ENCODE measurements at regions not wholly inside any gene's neighbourhood (a gene's known extent, or its start where the extent isn't known, plus 50 kb on each side); places are given as distances from the start of the nearest gene placed in this dataset.

DNA sequence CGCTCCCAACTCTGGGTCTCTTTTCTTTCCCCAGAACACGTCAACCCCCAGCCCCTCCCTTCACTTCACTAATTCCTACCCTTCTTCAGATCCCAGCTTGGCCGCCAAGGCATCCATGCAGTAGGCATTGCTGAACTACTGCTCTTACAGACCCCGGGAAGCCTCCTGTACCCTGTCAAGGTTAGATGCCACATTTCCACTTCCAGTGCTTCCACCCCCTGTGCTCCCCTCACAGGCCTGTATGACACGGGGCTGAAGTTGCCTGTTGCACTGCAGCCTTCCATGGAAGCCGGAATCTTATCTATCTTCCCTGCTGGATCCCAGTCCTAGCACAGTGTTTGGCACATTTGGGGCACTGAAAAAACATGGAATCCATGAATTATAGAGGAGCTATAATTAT, 99.0 kb upstream of the SOD1 start:
- Mint-ChIP-seq H3K27me3 (ENCODE audit: low read depth) (peaks cover 29% of the 10 kb centered on the region), H3K36me3 (ENCODE audit: insufficient read depth in 1 of 3, low read depth in 3 of 3) (peaks cover 0 to 8% (median 0%) of the 10 kb centered on the region in 3 experiments; a peak in 2 of 7 replicates), H3K9me3 (no peaks in the 10 kb centered on the region; a peak in 1 of 5 replicates), H3K4me1 (peaks cover 41 to 46% of the 10 kb centered on the region in 2 experiments), H3K4me3 (peak overlapping the region; percentile 84 to 89), H3K27ac (peak overlapping the region in 1 of 3 experiments; percentile 41; a peak in 2 of 7 replicates)
- H2BK120ac ChIP-seq (ENCODE audit: low read depth, low read length, poor library complexity, severe bottlenecking), result no peak overlapping the region
- no peak overlapping the region for H2AK5ac ChIP-seq (ENCODE audit: insufficient read length, low read length)
- H3K79me2 ChIP-seq (ENCODE audit: insufficient read depth, low read length), result no peaks in the 10 kb centered on the region
- no peaks in the 10 kb centered on the region; the same call in 1 of the 2 replicates for H3K27me3 ChIP-seq (ENCODE audit: insufficient read depth, low read length)
- H3K4me1 ChIP-seq (ENCODE audit: insufficient read depth, low read length), result peaks cover 3% of the 10 kb centered on the region; the same call in 1 of the 2 replicates
- peaks cover 14% of the 10 kb centered on the region for H3K23me2 ChIP-seq (ENCODE audit: insufficient read length, low read depth, low read length, poor library complexity, severe bottlenecking)
- TF ChIP-seq, protein P1, sequence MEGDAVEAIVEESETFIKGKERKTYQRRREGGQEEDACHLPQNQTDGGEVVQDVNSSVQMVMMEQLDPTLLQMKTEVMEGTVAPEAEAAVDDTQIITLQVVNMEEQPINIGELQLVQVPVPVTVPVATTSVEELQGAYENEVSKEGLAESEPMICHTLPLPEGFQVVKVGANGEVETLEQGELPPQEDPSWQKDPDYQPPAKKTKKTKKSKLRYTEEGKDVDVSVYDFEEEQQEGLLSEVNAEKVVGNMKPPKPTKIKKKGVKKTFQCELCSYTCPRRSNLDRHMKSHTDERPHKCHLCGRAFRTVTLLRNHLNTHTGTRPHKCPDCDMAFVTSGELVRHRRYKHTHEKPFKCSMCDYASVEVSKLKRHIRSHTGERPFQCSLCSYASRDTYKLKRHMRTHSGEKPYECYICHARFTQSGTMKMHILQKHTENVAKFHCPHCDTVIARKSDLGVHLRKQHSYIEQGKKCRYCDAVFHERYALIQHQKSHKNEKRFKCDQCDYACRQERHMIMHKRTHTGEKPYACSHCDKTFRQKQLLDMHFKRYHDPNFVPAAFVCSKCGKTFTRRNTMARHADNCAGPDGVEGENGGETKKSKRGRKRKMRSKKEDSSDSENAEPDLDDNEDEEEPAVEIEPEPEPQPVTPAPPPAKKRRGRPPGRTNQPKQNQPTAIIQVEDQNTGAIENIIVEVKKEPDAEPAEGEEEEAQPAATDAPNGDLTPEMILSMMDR (conservative IDR thresholded peaks at IDR 0.05), result no peak
- no peaks in the 10 kb centered on the region for H4K20me1 ChIP-seq (ENCODE audit: control insufficient read depth, insufficient read depth, insufficient read length)
- no peak overlapping the region for H3T11ph ChIP-seq (ENCODE audit: low read length)
- peak overlapping the region; percentile 89 for H3K4me2 ChIP-seq (ENCODE audit: insufficient read depth, insufficient read length, low read length)
- no peak overlapping the region for H2BK20ac ChIP-seq (ENCODE audit: low read depth, low read length, poor library complexity, severe bottlenecking)
- peak overlapping the region; percentile 18 for H4K8ac ChIP-seq (replicated peaks; ENCODE audit: insufficient read length, low read depth, low read length)
- H3K18ac ChIP-seq (ENCODE audit: insufficient read length, low read depth, low read length), result peak overlapping the region; percentile 89
- H3K4ac ChIP-seq (ENCODE audit: low read depth, low read length), result no peak overlapping the region; the same call in 1 of the 2 replicates
- no peak overlapping the region for H3K23ac ChIP-seq (ENCODE audit: insufficient read length, low read depth, low read length)
- WGBS (ENCODE audit: extremely low coverage, insufficient read length, low lambda C conversion rate), result no CpG with 5 or more reads among the region's 6 CpGs
- peak overlapping the region; percentile 92 for H3K14ac ChIP-seq (ENCODE audit: insufficient read depth, low read length)
- no peak overlapping the region for H2AFZ ChIP-seq (ENCODE audit: low read length)
- H4K5ac ChIP-seq (ENCODE audit: insufficient read length, low read depth, low read length), result no peak overlapping the region
- no peak overlapping the region for H4K91ac ChIP-seq (ENCODE audit: insufficient read length, low read depth, low read length)
- H3K27ac ChIP-seq (ENCODE audit: insufficient read length, low read depth, low read length), result no peak overlapping the region
- H3K9me3 ChIP-seq (ENCODE audit: control insufficient read depth, low read depth, low read length), result no peaks in the 10 kb centered on the region
- no peak for DNase-seq
- H3K79me1 ChIP-seq (ENCODE audit: insufficient read depth, low read depth, low read length, poor library complexity, severe bottlenecking), result no peaks in the 10 kb centered on the region
- H3K9ac ChIP-seq (ENCODE audit: extremely low read depth, insufficient read length, low read length), result peak overlapping the region; percentile 89
- H2BK15ac ChIP-seq (ENCODE audit: low read depth, low read length), result no peak overlapping the region
- H2BK12ac ChIP-seq (ENCODE audit: insufficient read length, low read depth, low read length), result no peak overlapping the region
- H2BK5ac ChIP-seq (ENCODE audit: insufficient read length, low read length), result no peak overlapping the region
- no peak overlapping the region for H3K56ac ChIP-seq (ENCODE audit: insufficient read length, low read depth, low read length)
